K562 (cell line): ENCODE measurements at regions not wholly inside any gene's neighbourhood (a gene's known extent, or its start where the extent isn't known, plus 50 kb on each side); places are given as distances from the start of the nearest gene placed in this dataset.
A peak's percentile ranks its signal among the peaks of the same experiment; 100 is the strongest.

ENCODE experiments used
- AFF1 ChIP-seq, 2 experiments: fragments of 450-650 bp; IDR thresholded peaks; 2 replicates each; pipeline ENCODE4 v1.6.1; 2018; ENCODE audit warnings: mild to moderate bottlenecking in 2 of 2, low read depth in 1 of 2; ENCODE audit not compliant: partially characterized antibody in 2 of 2
- CHAMP1 ChIP-seq: fragments of 450-650 bp; IDR thresholded peaks from 2 replicates; pipeline ENCODE4 v1.6.1; 2016; ENCODE audit warnings: mild to moderate bottlenecking
- CXXC5 ChIP-seq: fragments of 250-450 bp; sonication (Bioruptor Pico); IDR thresholded peaks from 2 replicates; pipeline ENCODE4 v1.8.0; 2022; ENCODE audit warnings: inconsistent platforms, mild to moderate bottlenecking, moderate library complexity
- EHMT2 ChIP-seq: fragments of 450-650 bp; IDR thresholded peaks from 2 replicates; pipeline ENCODE4 v1.6.1; 2018; ENCODE audit warnings: antibody characterized with exemption
- EP300 ChIP-seq: IDR thresholded peaks from 2 replicates; pipeline ENCODE4 v1.6.1; 2012; ENCODE audit warnings: low read length, improper control_type of control experiment
- EP400 ChIP-seq: fragments of 450-650 bp; IDR thresholded peaks from 2 replicates; pipeline ENCODE4 v1.6.1; 2017; ENCODE audit warnings: antibody characterized with exemption, mild to moderate bottlenecking, moderate library complexity
- FOXK2 ChIP-seq, 2 experiments: fragments of 450-650 bp; IDR thresholded peaks in 1 of 2; conservative IDR thresholded peaks in 1 of 2; 2 replicates each; pipeline ENCODE4 v1.6.1; 2016; ENCODE audit warnings: low read depth in 2 of 2, mild to moderate bottlenecking in 1 of 2
- FOXM1 ChIP-seq, 2 experiments: fragments of 450-650 bp in 1 of 2; sonication (generic) in 1 of 2; formaldehyde crosslinking in 1 of 2; IDR thresholded peaks; 2 replicates each; pipeline versions ENCODE4 v1.6.1 to v1.9.0; 2017 to 2022; ENCODE audit warnings: low read depth in 2 of 2, mild to moderate bottlenecking in 2 of 2, missing genetic modification reagents in 1 of 2, moderate library complexity in 1 of 2
- FUS ChIP-seq: fragments of 200-400 bp; formaldehyde crosslinking; optimal IDR thresholded peaks from 2 replicates; pipeline ENCODE3; 2017; ENCODE audit warnings: low read depth, low read length
- MTA3 ChIP-seq: fragments of 450-650 bp; formaldehyde crosslinking; IDR thresholded peaks from 2 replicates; pipeline ENCODE4 v1.6.1; 2017; ENCODE audit warnings: mild to moderate bottlenecking, borderline replicate concordance
- PCBP2 ChIP-seq: fragments of 200-400 bp; formaldehyde crosslinking; IDR thresholded peaks from 2 replicates; pipeline ENCODE4 v1.6.1; 2018; ENCODE audit warnings: low read length, low read depth, mild to moderate bottlenecking, moderate library complexity; ENCODE audit not compliant: poor library complexity, severe bottlenecking
- RFX1 ChIP-seq: fragments of 450-650 bp; IDR thresholded peaks from 2 replicates; pipeline ENCODE4 v1.6.1; 2016; ENCODE audit warnings: mild to moderate bottlenecking, moderate library complexity
- ZEB2 ChIP-seq: fragments of 450-650 bp; IDR thresholded peaks from 2 replicates; pipeline ENCODE4 v1.6.1; 2016
- ZNF766 ChIP-seq: fragments of 200-800 bp; sonication (Bioruptor generic); conservative IDR thresholded peaks from 2 replicates; pipeline ENCODE4 v1.6.1; 2016; ENCODE audit warnings: missing genetic modification characterization, missing compliant biosample characterization
- TF ChIP-seq, protein P1 (sequence below), 2 experiments: fragments of 250-450 bp in 1 of 2; fragments of 450-650 bp in 1 of 2; sonication (Bioruptor Pico) in 1 of 2; IDR thresholded peaks; 2 replicates each; pipeline versions ENCODE4 v1.6.1 to v1.8.0; 2016 to 2021; ENCODE audit warnings: mild to moderate bottlenecking in 2 of 2, moderate library complexity in 2 of 2, missing compliant biosample characterization in 1 of 2, missing genetic modification characterization in 1 of 2
- TF ChIP-seq, protein P2 (sequence below): fragments of 250-450 bp; sonication (Bioruptor Pico); IDR thresholded peaks from 2 replicates; pipeline ENCODE4 v1.4.0; 2020; ENCODE audit warnings: mild to moderate bottlenecking, moderate library complexity, borderline replicate concordance

- peak in 1 of 2 experiments; percentile 13 for TF ChIP-seq AFF1 (IDR thresholded peaks at IDR 0.05; ENCODE audit: low read depth in 1 of 2, partially characterized antibody in 2 of 2)
- TF ChIP-seq FOXK2 (conservative IDR thresholded peaks at IDR 0.05 in 1 of 2, IDR thresholded peaks at IDR 0.05 in 1 of 2; ENCODE audit: low read depth in 2 of 2), result peak in 1 of 2 experiments; percentile 43; a peak in 1 of 4 replicates
- TF ChIP-seq, protein P1, sequence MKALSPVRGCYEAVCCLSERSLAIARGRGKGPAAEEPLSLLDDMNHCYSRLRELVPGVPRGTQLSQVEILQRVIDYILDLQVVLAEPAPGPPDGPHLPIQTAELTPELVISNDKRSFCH (CRISPR knock-in tag; IDR thresholded peaks at IDR 0.05), result no peak
- TF ChIP-seq, protein P1 (tag; IDR thresholded peaks at IDR 0.05), result peak; percentile 23; the same call in 1 of the 2 replicates
- 0 out of 2 replicates have a peak, but pooled peaks have one; percentile 43 for TF ChIP-seq ZEB2
- no peak for TF ChIP-seq PCBP2
- peak; percentile 53 for TF ChIP-seq RFX1
- TF ChIP-seq EP300, result peak; percentile 8; the same call in 1 of the 2 replicates
- TF ChIP-seq MTA3, result 0 out of 2 replicates have a peak, but pooled peaks have one; percentile 30
- TF ChIP-seq, protein P2, sequence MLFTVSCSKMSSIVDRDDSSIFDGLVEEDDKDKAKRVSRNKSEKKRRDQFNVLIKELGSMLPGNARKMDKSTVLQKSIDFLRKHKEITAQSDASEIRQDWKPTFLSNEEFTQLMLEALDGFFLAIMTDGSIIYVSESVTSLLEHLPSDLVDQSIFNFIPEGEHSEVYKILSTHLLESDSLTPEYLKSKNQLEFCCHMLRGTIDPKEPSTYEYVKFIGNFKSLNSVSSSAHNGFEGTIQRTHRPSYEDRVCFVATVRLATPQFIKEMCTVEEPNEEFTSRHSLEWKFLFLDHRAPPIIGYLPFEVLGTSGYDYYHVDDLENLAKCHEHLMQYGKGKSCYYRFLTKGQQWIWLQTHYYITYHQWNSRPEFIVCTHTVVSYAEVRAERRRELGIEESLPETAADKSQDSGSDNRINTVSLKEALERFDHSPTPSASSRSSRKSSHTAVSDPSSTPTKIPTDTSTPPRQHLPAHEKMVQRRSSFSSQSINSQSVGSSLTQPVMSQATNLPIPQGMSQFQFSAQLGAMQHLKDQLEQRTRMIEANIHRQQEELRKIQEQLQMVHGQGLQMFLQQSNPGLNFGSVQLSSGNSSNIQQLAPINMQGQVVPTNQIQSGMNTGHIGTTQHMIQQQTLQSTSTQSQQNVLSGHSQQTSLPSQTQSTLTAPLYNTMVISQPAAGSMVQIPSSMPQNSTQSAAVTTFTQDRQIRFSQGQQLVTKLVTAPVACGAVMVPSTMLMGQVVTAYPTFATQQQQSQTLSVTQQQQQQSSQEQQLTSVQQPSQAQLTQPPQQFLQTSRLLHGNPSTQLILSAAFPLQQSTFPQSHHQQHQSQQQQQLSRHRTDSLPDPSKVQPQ (CRISPR knock-in tag), result no peak
- peak; percentile 19; the same call in 1 of the 2 replicates for TF ChIP-seq CHAMP1
- 0 out of 2 replicates have a peak, but pooled peaks have one; percentile 32 for TF ChIP-seq EP400
- no peak for TF ChIP-seq FUS
- TF ChIP-seq CXXC5, result peak; percentile 39
- TF ChIP-seq EHMT2, result 0 out of 2 replicates have a peak, but pooled peaks have one; percentile 26
- 0 out of 2 replicates have a peak, but pooled peaks have one; percentile 34 for TF ChIP-seq ZNF766 (CRISPR knock-in tag)
- TF ChIP-seq FOXM1 (IDR thresholded peaks at IDR 0.05; ENCODE audit: low read depth), result peak; percentile 19; the same call in 1 of the 2 replicates
- no peak for TF ChIP-seq FOXM1 (CRISPR knock-in tag; IDR thresholded peaks at IDR 0.05; ENCODE audit: low read depth)
These were observed 841.6 kb downstream of the MAT2B start (continued) for GRCh38 chr5:164346785-164347630.
